GM21529 (cell line): ENCODE measurements at regions not wholly inside any gene's neighbourhood (a gene's known extent, or its start where the extent isn't known, plus 50 kb on each side); places are given as distances from the start of the nearest gene placed in this dataset.

ENCODE experiments used
- ATAC-seq: cut with Tn5 transposase; IDR thresholded peaks from one replicate; pipeline ENCODE4 v1.9.1; 2021; ENCODE audit not compliant: unreplicated experiment

GRCh38 chr3:39748002-39748401 lies 61.4 kb upstream of the MYRIP start:
- ATAC-seq: no peak

- no peak for ATAC-seq
These were observed 60.6 kb upstream of the MYRIP start for GRCh38 chr3:39748763-39749162.

- ATAC-seq: no peak
These were observed 58.7 kb upstream of the MYRIP start for GRCh38 chr3:39750712-39751111.

- no peak for ATAC-seq
These were observed 58.1 kb upstream of the MYRIP start for GRCh38 chr3:39751286-39751685.

GRCh38 chr3:39752019-39752637 lies 57.3 kb upstream of the MYRIP start:
- no peak for ATAC-seq

- no peak for ATAC-seq
These were observed 56.7 kb upstream of the MYRIP start for GRCh38 chr3:39752751-39753150.

- no peak for ATAC-seq
These were observed 56.0 kb upstream of the MYRIP start for GRCh38 chr3:39753391-39753790.

GRCh38 chr3:39754549-39754948 lies 54.9 kb upstream of the MYRIP start:
- peak; percentile 58 for ATAC-seq

GRCh38 chr3:39755100-39755499 lies 54.3 kb upstream of the MYRIP start:
- peak; percentile 27 for ATAC-seq

- no peak for ATAC-seq
These were observed 52.1 kb upstream of the MYRIP start for GRCh38 chr3:39757307-39757706.
